GM23248 (cell line): ENCODE measurements at regions not wholly inside any gene's neighbourhood (a gene's known extent, or its start where the extent isn't known, plus 50 kb on each side); places are given as distances from the start of the nearest gene placed in this dataset.

Experiments used
- DNase-seq: peaks from one replicate; pipeline ENCODE4 v3.0.0-alpha.2; 2015
- H2AFZ ChIP-seq: fragments of 200-600 bp; sonication (generic); 2 replicates; pipeline ENCODE4 v1.6.1; 2016; ENCODE audit warnings: antibody characterized with exemption
- H3F3A ChIP-seq: fragments of 200-600 bp; sonication (generic); 2 replicates; pipeline ENCODE4 v1.6.1; 2016; ENCODE audit warnings: mild to moderate bottlenecking, antibody characterized with exemption, mixed run types; ENCODE audit not compliant: insufficient read depth
- H3K27ac ChIP-seq: fragments of 200-600 bp; sonication (generic); 2 replicates; pipeline ENCODE4 v1.5.1; 2016; ENCODE audit warnings: mild to moderate bottlenecking
- H3K27me3 ChIP-seq: fragments of 200-600 bp; sonication (generic); replicated peaks from 2 replicates; pipeline ENCODE4 v1.6.1; 2016; ENCODE audit warnings: mild to moderate bottlenecking; ENCODE audit not compliant: insufficient read depth
- H3K36me3 ChIP-seq: fragments of 200-600 bp; sonication (generic); 2 replicates; pipeline ENCODE4 v1.6.1; 2016; ENCODE audit warnings: low read depth, mild to moderate bottlenecking
- H3K4me1 ChIP-seq: fragments of 200-600 bp; sonication (generic); 2 replicates; pipeline ENCODE4 v1.6.1; 2016; ENCODE audit warnings: mild to moderate bottlenecking; ENCODE audit not compliant: insufficient read depth
- H3K4me2 ChIP-seq: fragments of 200-600 bp; sonication (generic); one replicate; pipeline ENCODE4 v1.6.1; 2016; ENCODE audit warnings: mild to moderate bottlenecking; ENCODE audit not compliant: unreplicated experiment
- H3K4me3 ChIP-seq: fragments of 200-600 bp; sonication (generic); 2 replicates; pipeline ENCODE4 v1.5.1; 2016; ENCODE audit warnings: mild to moderate bottlenecking
- H3K79me2 ChIP-seq: fragments of 200-600 bp; sonication (generic); 2 replicates; pipeline ENCODE4 v1.6.1; 2016; ENCODE audit warnings: mild to moderate bottlenecking; ENCODE audit not compliant: insufficient read depth
- H3K9ac ChIP-seq: fragments of 200-600 bp; sonication (generic); 2 replicates; pipeline ENCODE4 v1.6.1; 2016; ENCODE audit warnings: mild to moderate bottlenecking
- H3K9me2 ChIP-seq: fragments of 200-600 bp; sonication (generic); 2 replicates; pipeline ENCODE4 v1.6.1; 2016; ENCODE audit warnings: mixed run types, mild to moderate bottlenecking, moderate library complexity; ENCODE audit not compliant: insufficient read depth
- H3K9me3 ChIP-seq: fragments of 200-600 bp; sonication (generic); one replicate; pipeline ENCODE4 v1.6.1; 2017; ENCODE audit warnings: low read depth
- H4K20me1 ChIP-seq: fragments of 200-600 bp; sonication (generic); 2 replicates; pipeline ENCODE4 v1.6.0; 2016; ENCODE audit not compliant: insufficient read depth
- EZH2 ChIP-seq: fragments of 200-600 bp; sonication (generic); IDR thresholded peaks from 2 replicates; pipeline ENCODE4 v1.6.1; 2018; ENCODE audit warnings: antibody characterized with exemption, mild to moderate bottlenecking; ENCODE audit not compliant: insufficient read depth, poor library complexity, severe bottlenecking
- EZH2phosphoT487 ChIP-seq: fragments of 200-600 bp; sonication (generic); IDR thresholded peaks from 2 replicates; pipeline ENCODE4 v1.6.1; 2018; ENCODE audit warnings: antibody characterized with exemption, moderate library complexity, mild to moderate bottlenecking, low read depth; ENCODE audit not compliant: insufficient read depth
- WGBS, 2 experiments: methylation state at CpG; one replicate each; pipeline ENCODE4 v1.1.6; 2015 to 2017; ENCODE audit warnings: low lambda C conversion rate in 2 of 2, low coverage in 1 of 2; ENCODE audit errors: missing lambda C conversion rate in 2 of 2; 5-methylcytosine and 5-hydroxymethylcytosine counted together
- in situ Hi-C: fragments of 300-500 bp; cut with MboI; formaldehyde crosslinking; loops from 2 replicates; pipeline ENCODE4 v1.15.0; 2020

GRCh38 chr4:24664956-24665355 is 80.6 kb upstream of the DHX15 start:
- TF ChIP-seq EZH2phosphoT487 (no peak), EZH2 (no peak)
- Histone ChIP-seq H3K4me2 (no peak overlapping the region), H4K20me1 (no peaks in the 10 kb centered on the region), H2AFZ (no peak overlapping the region), H3K9me2 (no peaks in the 10 kb centered on the region), H3K27ac (no peak overlapping the region), H3K79me2 (no peaks in the 10 kb centered on the region), H3K27me3 (peaks cover 33% of the 10 kb centered on the region), H3K9me3 (no peaks in the 10 kb centered on the region), H3K4me1 (no peaks in the 10 kb centered on the region), H3K4me3 (no peak overlapping the region), H3F3A (no peaks in the 10 kb centered on the region), H3K9ac (no peak overlapping the region), H3K36me3 (no peaks in the 10 kb centered on the region)
- WGBS, 2 experiments = 0% methylated on average over 2 of the region's 2 CpGs
- in situ Hi-C loops = no loop called here
- DNase-seq = peak; percentile 56

DNA sequence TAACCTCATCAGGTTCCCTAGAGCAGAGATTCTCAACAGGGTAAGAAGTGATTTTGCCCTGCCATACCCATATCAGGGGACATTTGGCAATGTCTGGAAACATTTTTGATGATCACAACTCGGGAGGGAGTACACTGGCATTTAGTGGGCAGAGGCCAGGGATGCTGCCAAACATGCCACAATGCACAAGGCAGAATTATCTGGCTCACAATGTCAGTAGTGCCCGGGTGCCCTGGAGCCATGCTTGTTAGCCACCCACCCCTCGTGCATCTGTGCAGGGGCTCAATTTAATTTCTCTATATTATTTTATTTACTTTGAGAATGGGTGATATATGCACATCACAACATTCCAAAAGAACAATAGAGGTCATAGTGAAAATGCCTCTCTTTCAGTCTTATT is 82.0 kb upstream of the DHX15 start:
- Histone ChIP-seq H3K4me1 (no peaks in the 10 kb centered on the region), H2AFZ (no peak overlapping the region), H3K9me3 (no peaks in the 10 kb centered on the region), H3K79me2 (no peaks in the 10 kb centered on the region), H3K9me2 (no peaks in the 10 kb centered on the region), H3K4me3 (no peak overlapping the region), H3K4me2 (no peak overlapping the region), H3F3A (no peaks in the 10 kb centered on the region), H4K20me1 (no peaks in the 10 kb centered on the region), H3K27me3 (peaks cover 22% of the 10 kb centered on the region), H3K36me3 (no peaks in the 10 kb centered on the region), H3K9ac (no peak overlapping the region), H3K27ac (no peak overlapping the region)
- no peak for TF ChIP-seq EZH2phosphoT487
- no peak for TF ChIP-seq EZH2
- 20 to 23% methylated on average over 3 of the region's 3 CpGs for WGBS, 2 experiments
- in situ Hi-C loops = no loop called here
- DNase-seq = no peak

DNA sequence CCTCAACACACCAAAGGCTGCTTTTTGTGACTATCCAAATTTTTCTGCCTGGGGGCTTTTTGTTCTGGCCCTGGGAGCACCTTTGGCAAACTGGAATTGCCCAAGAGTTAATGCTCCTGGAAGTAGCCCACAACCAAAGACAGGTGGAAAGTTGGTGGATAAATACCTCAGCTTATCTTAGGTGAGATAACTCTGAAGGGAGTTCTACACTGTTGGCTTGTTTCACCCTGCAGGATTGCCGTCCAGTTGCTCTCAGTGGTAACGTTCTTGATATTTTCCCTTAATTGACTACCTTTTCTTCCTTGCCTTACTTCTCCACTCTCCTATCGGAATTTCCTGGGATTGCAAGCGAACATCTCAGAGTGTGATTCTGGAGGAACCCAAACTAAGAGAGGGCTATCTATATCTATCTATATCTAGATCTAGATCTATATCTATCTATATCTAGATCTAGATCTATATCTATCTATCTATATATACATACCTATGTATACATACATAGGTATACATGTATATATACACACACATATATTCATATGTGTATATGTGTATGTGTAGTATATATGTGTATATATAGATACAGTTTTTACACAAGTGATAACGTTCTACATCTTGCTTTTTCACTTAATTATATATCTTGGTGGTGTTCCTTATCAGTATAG is 82.6 kb upstream of the DHX15 start:
- no peaks in the 10 kb centered on the region for H3K36me3 ChIP-seq
- no peaks in the 10 kb centered on the region for H3K79me2 ChIP-seq
- H3K9ac ChIP-seq = no peak overlapping the region
- DNase-seq = no peak
- H3K9me3 ChIP-seq = no peaks in the 10 kb centered on the region
- H3K4me3 ChIP-seq = no peak overlapping the region
- no peaks in the 10 kb centered on the region for H3K9me2 ChIP-seq
- in situ Hi-C loops = no loop called here
- no peaks in the 10 kb centered on the region for H3F3A ChIP-seq
- no peak overlapping the region for H3K27ac ChIP-seq
- no peak overlapping the region for H2AFZ ChIP-seq
- peaks cover 22% of the 10 kb centered on the region for H3K27me3 ChIP-seq
- WGBS, 2 experiments = 59 to 63% methylated on average over 5 of the region's 5 CpGs
- no peak overlapping the region for H3K4me2 ChIP-seq
- TF ChIP-seq EZH2 (no peak), EZH2phosphoT487 (no peak)
- no peaks in the 10 kb centered on the region for H3K4me1 ChIP-seq
- no peaks in the 10 kb centered on the region for H4K20me1 ChIP-seq

DNA sequence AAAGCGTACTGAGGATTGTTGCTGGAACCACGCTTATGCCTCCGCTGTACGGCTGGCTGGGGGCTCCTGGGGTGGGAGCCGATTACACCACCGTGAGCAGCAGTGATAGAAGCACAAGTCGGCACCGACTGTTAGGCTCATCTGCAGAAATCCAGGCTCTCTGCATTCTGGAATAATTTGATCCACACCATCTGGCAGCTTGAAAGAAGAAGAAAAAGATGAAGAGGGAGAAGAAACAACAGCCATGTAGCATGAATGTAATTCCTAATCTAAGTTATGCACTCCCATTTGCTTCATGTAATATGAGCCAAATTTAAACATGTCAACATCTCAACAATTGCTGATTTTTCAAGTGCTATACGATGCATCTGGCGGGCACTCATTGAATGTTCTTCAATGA is 84.6 kb upstream of the DHX15 start:
- in situ Hi-C loops = no loop called here
- Histone ChIP-seq H2AFZ (no peak overlapping the region), H3K4me3 (no peak overlapping the region), H3K36me3 (no peaks in the 10 kb centered on the region), H3K4me2 (no peak overlapping the region), H3F3A (no peaks in the 10 kb centered on the region), H3K27me3 (peaks cover 15% of the 10 kb centered on the region), H3K4me1 (no peaks in the 10 kb centered on the region), H3K9me2 (no peaks in the 10 kb centered on the region), H3K9me3 (no peaks in the 10 kb centered on the region), H3K9ac (no peak overlapping the region), H3K27ac (no peak overlapping the region), H3K79me2 (no peaks in the 10 kb centered on the region), H4K20me1 (no peaks in the 10 kb centered on the region)
- TF ChIP-seq EZH2phosphoT487 (no peak), EZH2 (no peak)
- WGBS, 2 experiments = 32 to 33% methylated on average over 10 of the region's 10 CpGs
- no peak for DNase-seq

DNA sequence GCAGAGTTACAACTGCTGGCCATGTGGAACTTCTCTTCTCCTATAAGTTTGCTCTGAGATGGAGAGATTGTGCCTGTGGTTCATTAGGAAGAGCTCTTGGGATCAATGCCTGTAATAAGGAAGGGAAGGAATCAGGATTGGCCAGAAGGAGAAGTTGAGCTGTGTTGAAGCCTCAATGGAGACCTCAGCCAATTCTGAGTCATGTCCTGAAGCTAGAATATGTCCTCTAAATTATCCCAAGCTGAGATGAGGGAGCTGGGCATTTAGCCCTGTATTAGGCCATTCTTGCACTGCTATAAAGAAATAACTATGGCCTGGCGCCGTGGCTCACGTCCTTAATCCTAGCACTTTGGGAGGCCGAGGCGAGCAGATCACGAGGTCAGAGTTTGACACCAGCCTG is 85.4 kb upstream of the DHX15 start:
- Histone ChIP-seq H3K4me2 (no peak overlapping the region), H3K9me2 (no peaks in the 10 kb centered on the region), H3K9ac (no peak overlapping the region), H3K4me1 (no peaks in the 10 kb centered on the region), H3K9me3 (no peaks in the 10 kb centered on the region), H3K79me2 (no peaks in the 10 kb centered on the region), H2AFZ (no peak overlapping the region), H3K27me3 (peaks cover 15% of the 10 kb centered on the region), H3K4me3 (no peak overlapping the region), H4K20me1 (no peaks in the 10 kb centered on the region), H3K27ac (no peak overlapping the region), H3F3A (no peaks in the 10 kb centered on the region), H3K36me3 (no peaks in the 10 kb centered on the region)
- DNase-seq = peak; percentile 11
- WGBS, 2 experiments = 4 to 8% methylated on average over 6 of the region's 6 CpGs
- in situ Hi-C loops = no loop called here
- TF ChIP-seq EZH2phosphoT487 (no peak), EZH2 (no peak)
